SK-N-SH (cell line): ENCODE measurements at regions not wholly inside any gene's neighbourhood (a gene's known extent, or its start where the extent isn't known, plus 50 kb on each side); places are given as distances from the start of the nearest gene placed in this dataset.

ENCODE experiments used
- CHD2 ChIP-seq: fragments of 150-350 bp; IDR thresholded peaks from 2 replicates; pipeline ENCODE4 v1.6.1; 2018; ENCODE audit warnings: low read length; ENCODE audit not compliant: partially characterized antibody
- MXI1 ChIP-seq: IDR thresholded peaks from 2 replicates; pipeline ENCODE4 v1.6.1; 2012; ENCODE audit warnings: mild to moderate bottlenecking, low read depth, low read length, improper control_type of control experiment
- POLR2AphosphoS5 ChIP-seq: IDR thresholded peaks from 2 replicates; pipeline ENCODE4 v1.6.1; 2012; ENCODE audit warnings: low read depth, low read length
- SMC3 ChIP-seq: IDR thresholded peaks from 2 replicates; pipeline ENCODE4 v1.6.1; 2012; ENCODE audit warnings: low read depth, low read length, improper control_type of control experiment
- TEAD4 ChIP-seq: IDR thresholded peaks from 2 replicates; pipeline ENCODE4 v1.4.0; 2012; ENCODE audit warnings: mild to moderate bottlenecking, borderline replicate concordance; ENCODE audit not compliant: insufficient read depth
- TF ChIP-seq, protein P1 (sequence below): fragments of 200-600 bp; sonication (generic); IDR thresholded peaks from 2 replicates; pipeline ENCODE4 v1.6.1; 2017; ENCODE audit warnings: antibody characterized with exemption, mild to moderate bottlenecking, moderate library complexity

- TF ChIP-seq TEAD4 = no peak
- TF ChIP-seq POLR2AphosphoS5 = no peak
- TF ChIP-seq, protein P1, sequence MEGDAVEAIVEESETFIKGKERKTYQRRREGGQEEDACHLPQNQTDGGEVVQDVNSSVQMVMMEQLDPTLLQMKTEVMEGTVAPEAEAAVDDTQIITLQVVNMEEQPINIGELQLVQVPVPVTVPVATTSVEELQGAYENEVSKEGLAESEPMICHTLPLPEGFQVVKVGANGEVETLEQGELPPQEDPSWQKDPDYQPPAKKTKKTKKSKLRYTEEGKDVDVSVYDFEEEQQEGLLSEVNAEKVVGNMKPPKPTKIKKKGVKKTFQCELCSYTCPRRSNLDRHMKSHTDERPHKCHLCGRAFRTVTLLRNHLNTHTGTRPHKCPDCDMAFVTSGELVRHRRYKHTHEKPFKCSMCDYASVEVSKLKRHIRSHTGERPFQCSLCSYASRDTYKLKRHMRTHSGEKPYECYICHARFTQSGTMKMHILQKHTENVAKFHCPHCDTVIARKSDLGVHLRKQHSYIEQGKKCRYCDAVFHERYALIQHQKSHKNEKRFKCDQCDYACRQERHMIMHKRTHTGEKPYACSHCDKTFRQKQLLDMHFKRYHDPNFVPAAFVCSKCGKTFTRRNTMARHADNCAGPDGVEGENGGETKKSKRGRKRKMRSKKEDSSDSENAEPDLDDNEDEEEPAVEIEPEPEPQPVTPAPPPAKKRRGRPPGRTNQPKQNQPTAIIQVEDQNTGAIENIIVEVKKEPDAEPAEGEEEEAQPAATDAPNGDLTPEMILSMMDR = no peak
- TF ChIP-seq CHD2 = no peak
- no peak for TF ChIP-seq MXI1
- TF ChIP-seq SMC3 = no peak
Measured at GRCh38 chr10:130648807-130649206, 512.6 kb downstream of the GLRX3 start.
